ENCODE measurements at regions not wholly inside any gene's neighbourhood (a gene's known extent, or its start where the extent isn't known, plus 50 kb on each side); places are given as distances from the start of the nearest gene placed in this dataset.

GRCh38 chr12:124489220-124489619 lies 78.2 kb downstream of the NCOR2 start:
- FAIRE-seq, result no peak

- FAIRE-seq, result no peak
These were observed 78.9 kb downstream of the NCOR2 start for GRCh38 chr12:124488520-124488919.

- FAIRE-seq, result no peak
These were observed 79.6 kb downstream of the NCOR2 start for GRCh38 chr12:124487834-124488165.

DNA sequence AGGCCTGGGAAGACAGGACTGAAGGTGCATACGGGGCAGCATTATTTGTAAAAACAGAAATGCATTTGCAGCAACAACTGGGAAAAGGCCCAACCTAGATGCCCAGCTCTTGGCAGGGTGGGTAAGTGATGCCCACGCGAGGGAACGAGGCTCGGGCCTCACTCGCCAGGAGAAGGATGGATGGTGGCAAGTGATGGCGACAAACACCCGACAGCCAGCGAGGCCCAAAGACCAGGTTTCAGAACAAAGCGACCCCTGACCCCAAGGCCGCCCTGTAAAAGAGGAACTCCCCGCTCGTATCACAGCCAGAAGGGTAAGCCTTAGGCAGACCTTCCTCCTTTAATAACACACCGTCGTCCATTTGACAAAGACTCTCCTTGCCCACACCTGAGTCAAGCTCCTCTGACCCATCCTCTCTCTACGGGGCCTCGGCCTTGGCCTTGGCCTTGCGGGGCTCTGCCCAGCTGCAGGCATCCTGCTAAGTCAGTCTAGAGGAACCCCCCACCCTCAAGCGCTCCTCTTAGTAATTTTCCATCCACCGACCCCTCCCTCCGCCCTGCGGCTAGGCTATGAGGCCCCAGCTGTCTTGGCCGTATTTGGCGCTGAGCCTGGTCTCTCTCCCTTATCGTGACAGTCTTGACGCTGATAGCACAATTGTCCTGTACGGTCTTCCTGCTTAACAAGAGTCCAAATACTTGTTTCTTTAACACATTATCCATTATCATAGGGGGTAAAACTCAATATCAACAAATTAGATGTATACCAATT lies 80.2 kb downstream of the NCOR2 start:
- no peak for FAIRE-seq

- no peak for FAIRE-seq
These were observed 81.0 kb downstream of the NCOR2 start for GRCh38 chr12:124486346-124486963.

DNA sequence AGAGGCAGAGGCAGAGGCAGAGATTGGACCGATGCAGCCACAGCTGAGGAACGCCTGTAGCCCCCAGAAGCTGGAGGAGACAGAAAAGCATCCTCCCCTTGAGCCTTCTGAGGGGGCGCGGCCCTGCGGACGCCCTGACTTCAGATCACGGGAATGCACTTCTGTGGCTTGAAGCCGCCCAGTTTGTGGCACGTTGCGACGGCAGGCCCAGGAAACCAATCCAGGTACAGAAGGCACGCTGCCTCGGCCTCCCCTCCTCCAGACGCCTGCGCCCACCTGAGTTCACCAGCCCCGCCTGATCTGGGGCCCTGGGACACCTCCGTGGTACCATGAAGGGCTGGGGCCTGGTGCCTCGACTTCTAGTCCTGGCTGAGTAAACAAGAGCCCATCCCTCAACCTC lies 82.0 kb downstream of the NCOR2 start:
- no peak for FAIRE-seq

DNA sequence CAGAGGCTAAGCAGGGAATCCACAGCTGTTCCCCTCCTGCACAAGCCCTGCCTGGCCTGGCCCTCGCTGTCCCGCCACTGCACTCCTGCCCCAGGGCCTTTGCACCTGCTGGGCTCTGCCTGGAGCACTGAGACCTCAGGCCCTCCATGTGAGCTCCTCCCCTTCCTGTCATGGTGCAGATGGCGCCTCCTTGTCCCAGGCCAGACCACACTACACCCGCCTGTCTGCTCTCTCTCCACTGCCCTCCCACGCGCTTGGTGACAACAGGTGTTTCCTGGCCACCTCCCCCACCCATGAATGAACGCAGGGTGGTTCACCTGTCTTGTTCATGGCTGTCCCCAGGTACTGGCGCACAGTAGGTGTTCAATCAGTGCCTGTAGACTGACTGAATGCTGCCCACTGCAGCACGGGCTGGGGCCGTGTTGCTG lies 82.9 kb downstream of the NCOR2 start:
- no peak for FAIRE-seq

- no peak for FAIRE-seq
These were observed 83.3 kb downstream of the NCOR2 start for GRCh38 chr12:124484067-124484466.

DNA sequence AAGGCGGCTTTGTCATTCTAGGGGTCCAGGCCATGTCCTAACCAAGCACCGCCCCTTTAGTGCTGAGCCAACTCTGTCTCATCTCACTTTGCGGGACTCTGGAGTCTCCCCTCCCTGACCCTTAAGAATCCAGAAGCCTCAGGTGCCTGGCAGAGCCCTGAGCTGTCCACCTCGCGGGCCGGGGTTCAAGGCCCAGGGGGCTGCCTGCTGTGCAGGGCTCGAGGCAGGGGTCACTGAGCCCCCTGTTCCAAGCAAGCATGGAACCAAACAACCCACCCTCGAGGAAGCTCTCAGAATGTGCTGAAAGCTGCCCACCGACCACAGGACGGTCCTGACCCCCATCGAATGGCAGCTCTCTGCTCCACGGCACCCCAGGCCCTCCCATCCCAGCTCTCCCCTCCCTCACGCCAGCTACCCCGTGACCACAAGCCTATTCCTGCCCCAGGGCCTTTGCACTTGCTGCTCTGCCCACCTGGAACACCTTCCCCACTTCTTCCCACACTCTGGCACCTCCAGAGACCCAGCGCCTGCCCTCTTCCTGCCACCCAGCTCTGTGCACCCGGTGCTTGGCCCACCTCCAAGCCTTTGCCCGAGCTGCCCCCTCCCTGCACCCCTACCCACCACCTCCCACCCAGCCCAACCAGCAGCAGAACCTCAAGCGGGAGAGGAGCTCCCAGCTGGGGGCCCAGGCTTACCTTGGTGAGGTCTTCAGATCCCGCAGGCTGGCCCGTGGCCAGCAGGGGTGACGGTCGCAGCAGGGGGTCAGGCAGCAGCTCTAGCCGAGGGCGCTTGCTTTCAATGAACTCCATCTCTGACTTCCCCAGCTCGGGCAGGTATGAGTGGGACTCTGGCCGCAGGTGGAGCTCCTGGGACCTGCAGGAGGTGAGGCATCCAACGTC lies 84.3 kb downstream of the NCOR2 start:
- no peak for FAIRE-seq

DNA sequence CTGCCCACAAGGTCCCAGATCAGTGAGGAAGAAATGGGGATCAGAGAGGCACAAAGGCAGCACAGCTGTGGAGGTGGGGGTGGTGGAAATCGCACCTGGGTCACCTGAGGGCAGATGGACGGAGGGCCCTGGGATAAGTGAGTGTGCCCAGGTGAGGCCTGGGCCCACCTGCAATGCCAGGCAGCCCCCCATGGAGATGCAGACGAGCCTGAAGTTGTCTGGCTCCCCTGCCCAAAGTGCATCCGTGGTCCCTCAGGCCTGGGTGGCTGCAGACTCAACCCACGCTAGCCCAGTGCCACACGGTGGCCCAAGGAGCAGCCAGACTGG lies 84.9 kb downstream of the NCOR2 start:
- no peak for FAIRE-seq

DNA sequence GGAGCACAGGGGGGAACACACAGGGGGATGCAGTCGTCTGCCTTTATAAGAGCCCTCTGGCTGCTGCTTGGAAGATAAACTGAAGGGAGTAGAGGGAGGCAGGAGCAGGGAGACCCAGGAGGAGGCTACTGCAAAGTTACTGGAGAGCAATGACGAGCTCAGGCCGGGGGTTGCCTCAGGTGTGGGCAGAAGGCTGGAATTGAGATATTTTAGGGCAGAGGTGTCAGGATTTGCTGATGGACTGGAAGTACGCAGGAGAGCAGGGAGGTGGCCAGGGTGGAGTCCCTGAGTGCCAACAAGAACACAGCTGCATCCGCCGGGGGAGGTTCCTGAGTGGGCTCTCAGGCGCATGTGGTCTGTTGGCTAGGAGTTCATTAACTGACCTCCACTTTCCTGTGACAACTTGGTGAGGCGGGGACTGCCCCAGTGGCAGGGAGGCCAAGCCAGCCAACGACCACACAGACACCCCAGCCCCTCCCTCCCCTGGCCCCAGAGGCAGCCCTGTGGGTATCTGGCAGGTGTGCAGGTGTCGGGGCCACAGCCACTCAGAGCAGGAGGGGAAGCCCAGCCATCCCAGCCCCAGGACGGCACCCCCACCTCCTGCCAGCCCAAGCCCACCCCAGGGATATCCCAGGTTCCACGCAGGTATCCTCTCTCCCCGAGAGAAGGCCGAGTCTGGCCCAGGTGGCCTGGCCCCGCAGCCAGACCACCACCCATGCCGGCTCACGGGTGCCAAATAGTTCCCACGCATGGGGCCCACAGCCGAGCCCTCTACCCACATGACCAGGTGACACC lies 85.4 kb downstream of the NCOR2 start:
- FAIRE-seq, result no peak

GRCh38 chr12:124481257-124481750 lies 86.1 kb downstream of the NCOR2 start:
- FAIRE-seq, result no peak

DNA sequence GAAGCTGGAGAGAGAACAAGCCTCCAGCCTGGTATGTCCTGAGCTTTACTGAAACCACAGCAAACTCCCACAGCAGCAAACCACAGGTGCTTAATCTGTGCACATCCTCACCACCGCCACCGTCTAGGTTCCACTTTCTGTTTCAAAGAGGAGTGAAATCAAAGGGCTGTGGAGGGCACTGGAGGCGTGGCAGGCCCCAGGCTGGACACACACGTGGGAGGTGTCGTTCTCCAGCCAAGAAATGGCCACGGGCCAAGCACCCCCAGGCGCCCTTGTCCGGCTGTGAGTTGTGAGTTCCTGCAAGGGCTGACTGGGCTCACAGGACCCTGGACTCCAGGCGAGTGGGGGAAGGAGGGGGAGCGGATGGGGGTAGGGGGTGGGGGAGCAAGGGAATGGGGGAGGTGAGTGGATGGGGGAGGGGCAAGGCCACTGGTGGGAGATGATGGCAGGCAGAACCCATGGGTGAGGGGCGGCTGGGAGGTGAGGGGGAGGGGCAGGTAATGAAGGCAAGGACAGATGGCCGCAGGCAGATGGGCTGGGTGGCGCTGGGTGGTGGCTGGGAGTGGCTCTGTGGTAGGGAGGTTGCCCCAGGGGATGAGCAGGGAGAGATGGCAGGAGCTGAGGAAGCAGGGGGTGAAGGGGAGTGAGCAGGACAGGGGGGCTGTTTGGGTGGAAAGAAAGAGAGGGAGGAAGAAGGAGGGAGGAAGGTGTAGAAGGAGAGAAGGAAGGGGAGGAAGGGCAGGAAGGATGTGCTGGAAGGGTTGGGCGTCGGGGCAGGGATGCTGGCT lies 86.7 kb downstream of the NCOR2 start:
- FAIRE-seq, result no peak

GRCh38 chr12:124479680-124480468 lies 87.5 kb downstream of the NCOR2 start:
- no peak for FAIRE-seq

GRCh38 chr12:124478985-124479645 lies 88.3 kb downstream of the NCOR2 start:
- FAIRE-seq, result no peak

DNA sequence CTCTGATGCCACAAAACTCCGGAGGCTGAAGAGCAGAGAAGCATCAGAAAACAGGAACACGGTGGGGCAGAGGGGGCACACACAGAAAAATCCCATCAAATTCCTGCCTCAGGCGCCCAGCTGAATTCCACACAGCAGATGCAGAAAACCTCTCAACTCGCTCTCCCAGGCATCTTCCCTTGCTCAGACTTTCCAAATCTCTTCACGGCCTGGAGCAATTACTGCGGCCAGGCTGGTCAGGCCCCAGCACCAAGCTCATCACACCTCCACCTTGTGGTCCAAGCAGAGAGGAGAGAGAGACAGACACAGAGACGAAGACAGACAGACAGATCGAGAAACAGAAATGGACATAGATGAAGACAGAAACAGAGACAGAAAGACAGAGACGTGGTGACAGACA lies 89.0 kb downstream of the NCOR2 start:
- no peak for FAIRE-seq

DNA sequence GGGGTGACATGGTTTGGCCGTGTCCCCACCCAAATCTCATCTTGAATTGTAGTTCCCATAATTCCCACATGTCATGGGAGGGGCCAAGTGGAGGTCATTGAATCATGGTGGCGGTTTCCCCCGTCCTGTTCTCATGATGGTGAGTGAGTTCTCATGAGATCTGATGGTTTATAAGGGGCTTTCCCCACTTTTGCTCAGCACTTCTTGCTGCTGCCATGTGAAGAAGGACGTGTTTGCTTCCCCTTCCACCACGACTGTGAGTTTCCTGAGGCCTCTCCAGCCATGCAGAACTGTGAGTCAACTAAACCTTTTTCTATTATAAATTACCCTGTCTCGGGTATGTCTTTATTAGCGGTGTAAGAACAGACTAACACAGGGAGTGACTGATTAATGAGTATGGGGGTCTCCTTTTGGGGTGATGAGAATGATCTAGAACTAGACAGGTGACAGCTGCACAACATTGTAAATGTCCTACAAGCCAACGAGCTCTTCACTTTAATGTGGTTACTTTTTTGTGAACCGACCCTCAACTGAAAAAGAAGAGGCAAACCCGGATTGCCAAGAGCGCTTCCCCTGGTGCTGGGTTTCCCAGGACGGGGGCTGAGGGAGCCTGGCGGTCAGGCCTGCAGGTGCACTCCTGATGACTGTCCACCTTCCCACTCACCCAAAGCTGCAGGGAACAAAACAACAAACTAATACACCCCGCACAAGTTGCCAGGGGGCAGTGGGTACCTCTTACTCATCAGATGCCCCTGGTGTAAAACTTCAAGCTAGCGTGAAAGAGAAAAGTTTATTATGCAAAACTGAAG lies 90.1 kb downstream of the NCOR2 start:
- FAIRE-seq, result no peak

- FAIRE-seq, result no peak
These were observed 91.4 kb downstream of the NCOR2 start for GRCh38 chr12:124476011-124476400.

- FAIRE-seq, result no peak
These were observed 92.0 kb downstream of the NCOR2 start for GRCh38 chr12:124475295-124476010.

All from colon (tissue), 2 donors.